Endothelial cell of umbilical vein (primary cell): ENCODE measurements at regions not wholly inside any gene's neighbourhood (a gene's known extent, or its start where the extent isn't known, plus 50 kb on each side); places are given as distances from the start of the nearest gene placed in this dataset.

Experiments used
- CTCF ChIP-seq, 2 donors: IDR thresholded peaks; 1 replicate in 1 of 2; 2 replicates in 1 of 2; pipeline ENCODE4 v1.5.1; 2011; ENCODE audit warnings: low read length in 2 of 2, mild to moderate bottlenecking in 2 of 2, moderate library complexity in 2 of 2, control low read depth in 1 of 2, inconsistent platforms in 1 of 2, low read depth in 1 of 2; ENCODE audit not compliant: insufficient read depth in 1 of 2; ENCODE audit errors: extremely low read depth in 1 of 2
- EZH2 ChIP-seq: IDR thresholded peaks from 2 replicates; pipeline ENCODE4 v1.6.1; 2012; ENCODE audit warnings: borderline replicate concordance, low read depth, mild to moderate bottlenecking, moderate library complexity, low read length, inconsistent platforms; ENCODE audit not compliant: severe bottlenecking
- FOS ChIP-seq: IDR thresholded peaks from 2 replicates; pipeline ENCODE4 v1.6.1; 2011; ENCODE audit warnings: mild to moderate bottlenecking, low read length, moderate library complexity, borderline replicate concordance; ENCODE audit not compliant: insufficient read depth
- GATA2 ChIP-seq: IDR thresholded peaks from 2 replicates; pipeline ENCODE4 v1.7.0; 2011; ENCODE audit warnings: low read depth, mild to moderate bottlenecking, moderate library complexity, mixed read lengths, low read length; ENCODE audit not compliant: insufficient read length, insufficient read depth
- JUN ChIP-seq: IDR thresholded peaks from 2 replicates; pipeline ENCODE4 v1.6.1; 2011; ENCODE audit warnings: borderline replicate concordance, low read depth; ENCODE audit not compliant: insufficient read length, insufficient read depth
- MAX ChIP-seq: IDR thresholded peaks from 2 replicates; pipeline ENCODE4 v1.6.1; 2011; ENCODE audit not compliant: insufficient read depth, insufficient read length
- POLR2A ChIP-seq: IDR thresholded peaks from 2 replicates; pipeline ENCODE4 v1.6.1; 2012; ENCODE audit warnings: low read depth, mild to moderate bottlenecking, control low read depth, low read length
- POLR2AphosphoS5 ChIP-seq: IDR thresholded peaks from 2 replicates; pipeline ENCODE4 v1.6.1; 2012; ENCODE audit warnings: low read depth, mild to moderate bottlenecking, control low read depth, low read length, moderate library complexity; ENCODE audit not compliant: insufficient read depth

- TF ChIP-seq CTCF (IDR thresholded peaks at IDR 0.05; ENCODE audit: extremely low read depth in 1 of 2, insufficient read depth in 1 of 2, low read depth in 1 of 2, low read length in 2 of 2) (no peak), POLR2AphosphoS5 (no peak), EZH2 (no peak), POLR2A (no peak), GATA2 (no peak), MAX (no peak), JUN (no peak), FOS (no peak)
Observed at GRCh38 chr15:70343961-70344621, 246.4 kb upstream of the TLE3 start.
